ENCODE measurements at regions not wholly inside any gene's neighbourhood (a gene's known extent, or its start where the extent isn't known, plus 50 kb on each side); places are given as distances from the start of the nearest gene placed in this dataset.

GRCh38 chr16:9681508-9681907, 500.7 kb downstream of the GRIN2A start:
- 73% methylated on average over 9 of the region's 9 CpGs for WGBS
- H3K27me3 ChIP-seq: no peaks in the 10 kb centered on the region
- TF ChIP-seq EP300 (IDR thresholded peaks at IDR 0.05): no peak
- TF ChIP-seq POLR2AphosphoS5 (IDR thresholded peaks at IDR 0.05): no peak
- no peak for TF ChIP-seq CTCF (IDR thresholded peaks at IDR 0.05)
- TF ChIP-seq POLR2A (IDR thresholded peaks at IDR 0.05; ENCODE audit: low read depth): no peak
- no peak for DNase-seq (ENCODE audit: extremely low spot score)
- H3K4me3 ChIP-seq: no peak overlapping the region
- no peak overlapping the region for H3K27ac ChIP-seq (replicated peaks in 1 of 4)
- intact Hi-C loops (cut with DNase I): no loop called here
- peaks cover 0 to 5% (median 0%) of the 10 kb centered on the region in 4 donors for H3K4me1 ChIP-seq
- no peaks in the 10 kb centered on the region for H3K36me3 ChIP-seq
- peaks cover 0 to 13% (median 9%) of the 10 kb centered on the region in 4 donors for H3K9me3 ChIP-seq

- Histone ChIP-seq H3K4me1 (peaks cover 0 to 5% (median 0%) of the 10 kb centered on the region in 4 donors), H3K9me3 (peaks cover 0 to 13% (median 9%) of the 10 kb centered on the region in 4 donors), H3K27ac (replicated peaks in 1 of 4) (no peak overlapping the region), H3K27me3 (no peaks in the 10 kb centered on the region), H3K4me3 (no peak overlapping the region), H3K36me3 (no peaks in the 10 kb centered on the region)
- DNase-seq (ENCODE audit: extremely low spot score): no peak
- whole genome bisulfite sequencing: 76% methylated on average over 2 of the region's 2 CpGs
- TF ChIP-seq POLR2A (IDR thresholded peaks at IDR 0.05; ENCODE audit: low read depth) (no peak), POLR2AphosphoS5 (IDR thresholded peaks at IDR 0.05) (no peak), EP300 (IDR thresholded peaks at IDR 0.05) (no peak), CTCF (IDR thresholded peaks at IDR 0.05) (no peak)
- intact Hi-C loops (cut with DNase I): no loop called here
Observed at GRCh38 chr16:9682320-9682719, 499.9 kb downstream of the GRIN2A start.

- Histone ChIP-seq H3K4me3 (no peak overlapping the region), H3K9me3 (peaks cover 0 to 13% (median 9%) of the 10 kb centered on the region in 4 donors), H3K27ac (replicated peaks in 1 of 4) (no peak overlapping the region), H3K36me3 (no peaks in the 10 kb centered on the region), H3K4me1 (peaks cover 0 to 5% (median 0%) of the 10 kb centered on the region in 4 donors), H3K27me3 (no peaks in the 10 kb centered on the region)
- intact Hi-C loops (cut with DNase I): no loop called here
- no peak for DNase-seq (ENCODE audit: extremely low spot score)
- TF ChIP-seq POLR2AphosphoS5 (IDR thresholded peaks at IDR 0.05) (no peak), EP300 (IDR thresholded peaks at IDR 0.05) (no peak), CTCF (IDR thresholded peaks at IDR 0.05) (no peak), POLR2A (IDR thresholded peaks at IDR 0.05; ENCODE audit: low read depth) (no peak)
Observed at GRCh38 chr16:9683677-9684076, 498.6 kb downstream of the GRIN2A start.

- Histone ChIP-seq H3K27ac (replicated peaks in 1 of 4) (no peak overlapping the region), H3K4me3 (no peak overlapping the region), H3K4me1 (no peaks in the 10 kb centered on the region), H3K27me3 (no peaks in the 10 kb centered on the region), H3K36me3 (no peaks in the 10 kb centered on the region), H3K9me3 (peaks cover 0 to 13% (median 9%) of the 10 kb centered on the region in 4 donors)
- intact Hi-C loops (cut with DNase I): no loop called here
- WGBS: 68% methylated on average over 4 of the region's 4 CpGs
- no peak for TF ChIP-seq POLR2A (IDR thresholded peaks at IDR 0.05; ENCODE audit: low read depth)
- no peak for TF ChIP-seq POLR2AphosphoS5 (IDR thresholded peaks at IDR 0.05)
- no peak for TF ChIP-seq EP300 (IDR thresholded peaks at IDR 0.05)
- TF ChIP-seq CTCF (IDR thresholded peaks at IDR 0.05): no peak
- no peak for DNase-seq (ENCODE audit: extremely low spot score)
Observed at GRCh38 chr16:9687737-9688319, 494.4 kb downstream of the GRIN2A start.

- no peaks in the 10 kb centered on the region for H3K9me3 ChIP-seq
- H3K4me1 ChIP-seq: no peaks in the 10 kb centered on the region
- no peak for DNase-seq (ENCODE audit: extremely low spot score)
- H3K4me3 ChIP-seq: no peak overlapping the region
- intact Hi-C loops (cut with DNase I): no loop called here
- no peaks in the 10 kb centered on the region for H3K36me3 ChIP-seq
- H3K27ac ChIP-seq (replicated peaks in 1 of 4): no peak overlapping the region
- H3K27me3 ChIP-seq: peaks cover 0 to under 1% (median 0%) of the 10 kb centered on the region in 4 donors
- no peak for TF ChIP-seq POLR2AphosphoS5 (IDR thresholded peaks at IDR 0.05)
- no peak for TF ChIP-seq EP300 (IDR thresholded peaks at IDR 0.05)
- TF ChIP-seq CTCF (IDR thresholded peaks at IDR 0.05): no peak
- TF ChIP-seq POLR2A (IDR thresholded peaks at IDR 0.05; ENCODE audit: low read depth): no peak
Observed at GRCh38 chr16:9689597-9689996, 492.6 kb downstream of the GRIN2A start.
